ENCODE measurements at regions not wholly inside any gene's neighbourhood (a gene's known extent, or its start where the extent isn't known, plus 50 kb on each side); places are given as distances from the start of the nearest gene placed in this dataset.

DNA sequence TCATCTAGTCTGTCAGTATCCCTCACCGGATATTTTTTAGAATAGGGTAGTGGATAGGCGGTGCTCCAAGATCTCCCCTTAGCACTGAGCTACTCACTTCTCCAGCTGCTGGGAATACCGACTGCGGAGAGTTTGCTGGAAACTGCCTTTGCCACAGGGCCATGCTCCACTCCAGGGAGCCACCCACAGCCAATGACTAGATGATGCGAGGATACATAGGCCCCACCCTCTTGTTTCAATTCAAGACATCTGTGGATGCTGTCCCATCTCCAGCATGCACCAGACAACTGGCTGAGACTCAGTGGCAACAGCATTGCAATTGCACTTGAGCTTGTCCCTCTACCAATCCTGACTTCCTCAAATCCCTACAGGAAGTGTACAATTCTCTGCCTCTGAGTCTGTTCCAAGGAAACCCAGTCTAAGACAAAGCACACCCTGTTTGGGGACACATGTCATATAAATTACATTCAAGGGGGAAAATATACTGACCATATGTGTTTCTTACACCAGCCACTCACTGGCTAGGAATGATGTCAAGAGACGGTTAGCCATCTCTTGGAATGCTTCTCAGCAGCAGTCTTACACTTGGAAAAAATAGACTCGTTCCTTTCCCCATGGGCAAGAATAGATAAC is 312.6 kb upstream of the KIF2A start:
- BruUV-seq (replicated peaks), result no TSS peak
- CTCF ChIA-PET, result no interaction called here
- no peaks in the 10 kb centered on the region for H3K36me3 ChIP-seq (ENCODE audit: low read depth)

GRCh38 chr5:61994171-61994570 is 311.8 kb upstream of the KIF2A start:
- Histone ChIP-seq H3K36me3 (ENCODE audit: low read depth) (no peaks in the 10 kb centered on the region), H2AFZ (no peak overlapping the region), H3K4me1 (replicated peaks; ENCODE audit: insufficient read depth) (no peaks in the 10 kb centered on the region), H3K9me3 (ENCODE audit: insufficient read depth, low read depth) (no peaks in the 10 kb centered on the region), H3K27ac (no peak overlapping the region), H3K9me2 (ENCODE audit: insufficient read depth) (no peaks in the 10 kb centered on the region), H3K4me3 (no peak overlapping the region), H3K79me2 (ENCODE audit: low read depth) (no peaks in the 10 kb centered on the region), H3F3A (ENCODE audit: insufficient read depth, low read depth) (no peaks in the 10 kb centered on the region), H3K4me2 (no peak overlapping the region), H3K27me3 (ENCODE audit: insufficient read depth, low read depth) (peaks cover 45% of the 10 kb centered on the region), H4K20me1 (ENCODE audit: insufficient read depth) (no peaks in the 10 kb centered on the region)
- intact Hi-C loops (cut with micrococcal nuclease; ENCODE audit: unreplicated experiment), result no loop called here
- TF ChIP-seq EZH2 (IDR thresholded peaks at IDR 0.05; ENCODE audit: low read depth) (no peak), CTCF (conservative IDR thresholded peaks at IDR 0.05) (no peak)
- ChIA-PET CTCF (no interaction called here), POLR2A (ENCODE audit: unreplicated experiment) (no interaction called here)
- DNase-seq, result no peak
- BruUV-seq (replicated peaks), result no TSS peak

More for the DNA sequence above, 312.6 kb upstream of the KIF2A start:
- no peak overlapping the region for H2AFZ ChIP-seq
- H3K9me3 ChIP-seq (ENCODE audit: insufficient read depth, low read depth), result no peaks in the 10 kb centered on the region
- H3K9me2 ChIP-seq (ENCODE audit: insufficient read depth), result no peaks in the 10 kb centered on the region
- peaks cover 45% of the 10 kb centered on the region for H3K27me3 ChIP-seq (ENCODE audit: insufficient read depth, low read depth)
- H3K4me1 ChIP-seq (replicated peaks; ENCODE audit: insufficient read depth), result no peaks in the 10 kb centered on the region
- DNase-seq, result no peak
- intact Hi-C loops (cut with micrococcal nuclease; ENCODE audit: unreplicated experiment), result no loop called here
- H3K27ac ChIP-seq, result no peak overlapping the region
- no peaks in the 10 kb centered on the region for H3F3A ChIP-seq (ENCODE audit: insufficient read depth, low read depth)
- H3K4me3 ChIP-seq, result no peak overlapping the region
- TF ChIP-seq EZH2 (IDR thresholded peaks at IDR 0.05; ENCODE audit: low read depth), result no peak
- TF ChIP-seq CTCF (conservative IDR thresholded peaks at IDR 0.05), result no peak
- no peak overlapping the region for H3K4me2 ChIP-seq
- no peaks in the 10 kb centered on the region for H3K79me2 ChIP-seq (ENCODE audit: low read depth)
- no peaks in the 10 kb centered on the region for H4K20me1 ChIP-seq (ENCODE audit: insufficient read depth)
- POLR2A ChIA-PET (ENCODE audit: unreplicated experiment), result no interaction called here

GRCh38 chr5:61995486-61995885 is 310.5 kb upstream of the KIF2A start:
- Histone ChIP-seq H3K9me3 (ENCODE audit: insufficient read depth, low read depth) (no peaks in the 10 kb centered on the region), H3K79me2 (ENCODE audit: low read depth) (no peaks in the 10 kb centered on the region), H3K4me1 (replicated peaks; ENCODE audit: insufficient read depth) (no peaks in the 10 kb centered on the region), H3K4me2 (no peak overlapping the region), H3K9me2 (ENCODE audit: insufficient read depth) (no peaks in the 10 kb centered on the region), H3F3A (ENCODE audit: insufficient read depth, low read depth) (no peaks in the 10 kb centered on the region), H3K27me3 (ENCODE audit: insufficient read depth, low read depth) (peaks cover 38% of the 10 kb centered on the region), H4K20me1 (ENCODE audit: insufficient read depth) (no peaks in the 10 kb centered on the region), H3K27ac (no peak overlapping the region), H2AFZ (no peak overlapping the region), H3K36me3 (ENCODE audit: low read depth) (no peaks in the 10 kb centered on the region), H3K4me3 (no peak overlapping the region)
- intact Hi-C loops (cut with micrococcal nuclease; ENCODE audit: unreplicated experiment), result no loop called here
- ChIA-PET CTCF (no interaction called here), POLR2A (ENCODE audit: unreplicated experiment) (no interaction called here)
- BruUV-seq (replicated peaks), result no TSS peak
- no peak for DNase-seq
- TF ChIP-seq EZH2 (IDR thresholded peaks at IDR 0.05; ENCODE audit: low read depth) (no peak), CTCF (conservative IDR thresholded peaks at IDR 0.05) (no peak)
